B cell (primary cell): ENCODE measurements at regions not wholly inside any gene's neighbourhood (a gene's known extent, or its start where the extent isn't known, plus 50 kb on each side); places are given as distances from the start of the nearest gene placed in this dataset.

Source experiments
- ATAC-seq: fragments of 200-7000 bp; cut with Tn5 transposase; one replicate; pipeline ENCODE4 v1.10.0; 2021; ENCODE audit warnings: low read depth, mild to moderate bottlenecking, moderate number of reproducible peaks, moderate library complexity
- CTCF ChIA-PET: fragments of 350-600 bp; sonication (Branson Sonifier 250); formaldehyde crosslinking; loops from one replicate; lab custom pipeline; 2021; ENCODE audit warnings: antibody characterized with exemption, inconsistent platforms; lab: Charles Lee
- POLR2A ChIA-PET: fragments of 350-600 bp; sonication (Branson Sonifier 250); formaldehyde crosslinking; loops from one replicate; lab custom pipeline; 2021; ENCODE audit warnings: antibody characterized with exemption; lab: Charles Lee
- DNase-seq: peaks from one replicate; pipeline ENCODE4 v3.0.0; 2013
- H2AFZ ChIP-seq: 2 replicates; pipeline ENCODE4 v1.6.1; 2012; ENCODE audit warnings: mild to moderate bottlenecking, low read depth, low read length; ENCODE audit not compliant: insufficient read depth, poor library complexity, severe bottlenecking
- H3K27ac ChIP-seq, 2 donors: 1 replicate in 1 of 2; 2 replicates in 1 of 2; pipeline ENCODE4 v1.5.1; 2012 to 2013; ENCODE audit warnings: low read length in 2 of 2, mild to moderate bottlenecking in 2 of 2, moderate library complexity in 1 of 2
- H3K27me3 ChIP-seq, 4 experiments: fragments of 200-600 bp in 1 of 4; sonication (generic) in 1 of 4; replicated peaks in 1 of 4; 1 replicate in 2 of 4; 2 replicates in 2 of 4; pipeline versions ENCODE4 v1.6.1 to v1.7.0; 2013 to 2016; ENCODE audit warnings: low read length in 3 of 4, mild to moderate bottlenecking in 2 of 4, mixed read lengths in 1 of 4, moderate library complexity in 1 of 4; ENCODE audit not compliant: insufficient read depth in 4 of 4, control insufficient read depth in 3 of 4; ENCODE audit errors: control extremely low read depth in 1 of 4
- H3K36me3 ChIP-seq, 2 experiments: replicated peaks in 1 of 2; 1 replicate in 1 of 2; 2 replicates in 1 of 2; pipeline versions ENCODE4 v1.6.1 to v1.7.1; 2013; ENCODE audit warnings: low read length in 1 of 2; ENCODE audit not compliant: insufficient read depth in 2 of 2, control insufficient read depth in 1 of 2; ENCODE audit errors: control extremely low read depth in 1 of 2, extremely low read depth in 1 of 2
- H3K4me1 ChIP-seq, 2 donors: fragments of 200-600 bp in 1 of 2; sonication (generic) in 1 of 2; 1 replicate in 1 of 2; 2 replicates in 1 of 2; pipeline versions ENCODE4 v1.5.1 to v1.6.1; 2013 to 2017; ENCODE audit warnings: low read length in 2 of 2; ENCODE audit not compliant: control insufficient read depth in 2 of 2, insufficient read depth in 2 of 2
- H3K4me2 ChIP-seq: replicated peaks from 2 replicates; pipeline ENCODE3; 2012; ENCODE audit warnings: mild to moderate bottlenecking, low read depth, low read length; ENCODE audit not compliant: poor library complexity, severe bottlenecking
- H3K4me3 ChIP-seq, 5 experiments: fragments of 200-600 bp in 1 of 5; sonication (generic) in 1 of 5; 1 replicate in 3 of 5; 2 replicates in 2 of 5; pipeline versions ENCODE4 v1.5.1 to v1.7.0; 2011 to 2016; ENCODE audit warnings: low read length in 4 of 5, mild to moderate bottlenecking in 4 of 5, low read depth in 2 of 5, control low read depth in 1 of 5, moderate library complexity in 1 of 5; ENCODE audit not compliant: insufficient read depth in 1 of 5; ENCODE audit errors: control extremely low read depth in 1 of 5, extremely low read depth in 1 of 5
- H3K79me2 ChIP-seq: fragments of 200-600 bp; sonication (generic); one replicate; pipeline ENCODE4 v1.6.0; 2016; ENCODE audit warnings: low read length; ENCODE audit not compliant: control insufficient read depth, insufficient read depth
- H3K9ac ChIP-seq: fragments of 200-600 bp; sonication (generic); 2 replicates; pipeline ENCODE4 v1.6.1; 2017; ENCODE audit warnings: mild to moderate bottlenecking, low read length, moderate library complexity
- H3K9me3 ChIP-seq, 3 donors: one replicate each; pipeline versions ENCODE4 v1.6.1 to v1.7.1; 2013; ENCODE audit warnings: low read length in 2 of 3; ENCODE audit not compliant: control insufficient read depth in 2 of 3, insufficient read depth in 1 of 3; ENCODE audit errors: control extremely low read depth in 1 of 3
- H4K20me1 ChIP-seq: 2 replicates; pipeline ENCODE4 v1.6.0; 2012; ENCODE audit warnings: mild to moderate bottlenecking, low read length; ENCODE audit not compliant: insufficient read depth, control insufficient read depth, poor library complexity, severe bottlenecking
- H3K27ac Mint-ChIP-seq: one replicate; pipeline ENCODE4 v1.8.0; 2021; ENCODE audit warnings: mixed read lengths
- H3K27me3 Mint-ChIP-seq: one replicate; pipeline ENCODE4 v1.8.0; 2021; ENCODE audit warnings: mixed read lengths
- H3K4me1 Mint-ChIP-seq: one replicate; pipeline ENCODE4 v1.8.0; 2021; ENCODE audit warnings: mixed read lengths
- H3K4me3 Mint-ChIP-seq: one replicate; pipeline ENCODE4 v1.8.0; 2021; ENCODE audit warnings: mixed read lengths
- H3K9me3 Mint-ChIP-seq: one replicate; pipeline ENCODE4 v1.8.0; 2022; ENCODE audit warnings: mixed read lengths; ENCODE audit not compliant: insufficient read depth
- EZH2 ChIP-seq: IDR thresholded peaks from 2 replicates; pipeline ENCODE4 v1.6.1; 2012; ENCODE audit warnings: borderline replicate concordance, low read depth, mild to moderate bottlenecking, moderate library complexity, low read length; ENCODE audit not compliant: insufficient read depth, poor library complexity, severe bottlenecking
- WGBS: methylation state at CpG from one replicate; pipeline ENCODE4 v1.1.5; 2013; ENCODE audit warnings: missing lambda C conversion rate; ENCODE audit not compliant: insufficient coverage; 5-methylcytosine and 5-hydroxymethylcytosine counted together
- intact Hi-C: fragments of 100-400 bp; cut with micrococcal nuclease; formaldehyde crosslinking; loops from one replicate; pipeline ENCODE4 v1.10.0; 2022
- TF ChIP-seq, protein P1 (sequence below): fragments of 200-600 bp; IDR thresholded peaks from one replicate; pipeline ENCODE4 v1.8.0; 2022; ENCODE audit warnings: antibody characterized with exemption, mild to moderate bottlenecking

DNA sequence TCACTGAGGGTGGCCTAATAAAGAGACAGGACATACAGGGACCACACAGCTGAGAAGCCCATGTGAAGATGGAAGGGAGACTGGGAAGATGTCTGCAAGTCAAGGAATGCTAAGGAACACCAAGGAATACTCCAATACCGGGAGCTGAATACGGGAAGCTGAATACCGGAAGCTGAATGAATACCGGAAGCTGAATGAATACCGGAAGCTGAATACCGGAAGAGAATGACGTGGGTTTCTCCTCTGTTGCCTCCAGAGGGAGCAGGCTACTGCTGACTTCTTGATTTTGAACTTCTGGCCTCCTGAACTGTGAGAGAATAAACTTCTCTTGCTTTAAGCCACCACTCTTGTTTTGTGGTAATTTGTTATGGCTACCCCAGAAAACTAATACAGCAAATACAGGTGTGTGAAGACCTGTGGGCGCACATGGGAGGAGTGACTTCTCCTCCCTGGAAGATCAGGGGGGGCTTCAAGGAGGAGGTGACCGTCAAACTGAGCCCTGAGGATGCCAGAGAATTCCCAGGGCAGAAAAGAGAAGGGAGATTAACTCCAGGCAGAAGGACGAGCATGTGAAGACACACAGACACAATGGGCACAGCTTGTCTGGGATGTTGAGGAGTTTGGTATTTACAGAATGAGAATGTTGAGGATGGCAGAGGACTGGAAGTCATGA lies 259.9 kb downstream of the IRF8 start:
- H3K27me3 Mint-ChIP-seq: peaks cover 17% of the 10 kb centered on the region
- no peak overlapping the region for H3K27ac ChIP-seq
- H2AFZ ChIP-seq: peak overlapping the region; percentile 44
- H3K9me3 ChIP-seq: peaks cover 0 to 7% (median 1%) of the 10 kb centered on the region in 3 donors
- no peaks in the 10 kb centered on the region for H3K36me3 ChIP-seq
- H3K27ac Mint-ChIP-seq: no peak overlapping the region
- ATAC-seq (no peak), DNase-seq (no peak)
- H3K79me2 ChIP-seq: no peaks in the 10 kb centered on the region
- no peaks in the 10 kb centered on the region for H4K20me1 ChIP-seq
- ChIA-PET POLR2A (no interaction called here), CTCF (no interaction called here)
- 70% methylated on average over 10 of the region's 10 CpGs for WGBS
- H3K4me1 ChIP-seq: peaks cover 0 to 5% of the 10 kb centered on the region in 2 donors
- peaks cover 3% of the 10 kb centered on the region for H3K9me3 Mint-ChIP-seq
- H3K4me1 Mint-ChIP-seq: peaks cover 3% of the 10 kb centered on the region
- H3K27me3 ChIP-seq: peaks cover 0 to 6% (median 2%) of the 10 kb centered on the region in 4 experiments
- H3K4me3 Mint-ChIP-seq: no peak overlapping the region
- no peak overlapping the region for H3K9ac ChIP-seq
- no peak for TF ChIP-seq EZH2
- TF ChIP-seq, protein P1, sequence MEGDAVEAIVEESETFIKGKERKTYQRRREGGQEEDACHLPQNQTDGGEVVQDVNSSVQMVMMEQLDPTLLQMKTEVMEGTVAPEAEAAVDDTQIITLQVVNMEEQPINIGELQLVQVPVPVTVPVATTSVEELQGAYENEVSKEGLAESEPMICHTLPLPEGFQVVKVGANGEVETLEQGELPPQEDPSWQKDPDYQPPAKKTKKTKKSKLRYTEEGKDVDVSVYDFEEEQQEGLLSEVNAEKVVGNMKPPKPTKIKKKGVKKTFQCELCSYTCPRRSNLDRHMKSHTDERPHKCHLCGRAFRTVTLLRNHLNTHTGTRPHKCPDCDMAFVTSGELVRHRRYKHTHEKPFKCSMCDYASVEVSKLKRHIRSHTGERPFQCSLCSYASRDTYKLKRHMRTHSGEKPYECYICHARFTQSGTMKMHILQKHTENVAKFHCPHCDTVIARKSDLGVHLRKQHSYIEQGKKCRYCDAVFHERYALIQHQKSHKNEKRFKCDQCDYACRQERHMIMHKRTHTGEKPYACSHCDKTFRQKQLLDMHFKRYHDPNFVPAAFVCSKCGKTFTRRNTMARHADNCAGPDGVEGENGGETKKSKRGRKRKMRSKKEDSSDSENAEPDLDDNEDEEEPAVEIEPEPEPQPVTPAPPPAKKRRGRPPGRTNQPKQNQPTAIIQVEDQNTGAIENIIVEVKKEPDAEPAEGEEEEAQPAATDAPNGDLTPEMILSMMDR: no peak
- intact Hi-C loops: loop anchor here (10.0 kb wide), 1 partner anchor 56 kb away; no protein-coding TSS in a partner anchor
- no peak overlapping the region for H3K4me3 ChIP-seq
- H3K4me2 ChIP-seq: peak overlapping the region; percentile 22

GRCh38 chr16:86165479-86165878 lies 266.5 kb downstream of the IRF8 start:
- Histone ChIP-seq H3K36me3 (no peaks in the 10 kb centered on the region), H3K4me1 (no peaks in the 10 kb centered on the region), H3K4me2 (no peak overlapping the region), H4K20me1 (no peaks in the 10 kb centered on the region), H3K9ac (no peak overlapping the region), H3K27me3 (peaks cover 0 to 5% (median 0%) of the 10 kb centered on the region in 4 experiments), H3K4me3 (no peak overlapping the region), H3K9me3 (peaks cover 1 to 12% (median 8%) of the 10 kb centered on the region in 3 donors), H3K27ac (no peak overlapping the region), H2AFZ (no peak overlapping the region), H3K79me2 (no peaks in the 10 kb centered on the region)
- POLR2A ChIA-PET: no interaction called here
- intact Hi-C loops: no loop called here
- H3K4me1 Mint-ChIP-seq: no peaks in the 10 kb centered on the region
- TF ChIP-seq, protein P1: no peak
- no peak for TF ChIP-seq EZH2
- CTCF ChIA-PET: interaction anchor here (0.6 kb wide), 1 partner anchor 417 kb away, joined by 3 read pairs; no protein-coding TSS in a partner anchor
- H3K4me3 Mint-ChIP-seq: no peak overlapping the region
- ATAC-seq (no peak), DNase-seq (no peak)
- peaks cover 16% of the 10 kb centered on the region for H3K9me3 Mint-ChIP-seq
- H3K27me3 Mint-ChIP-seq: peaks cover 30% of the 10 kb centered on the region
- WGBS: 54% methylated on average over 2 of the region's 2 CpGs
- H3K27ac Mint-ChIP-seq: no peak overlapping the region
